Mucosa of rectum (tissue), 2 donors: ENCODE measurements at regions not wholly inside any gene's neighbourhood (a gene's known extent, or its start where the extent isn't known, plus 50 kb on each side); places are given as distances from the start of the nearest gene placed in this dataset.
"Not testable (repeated sequence)": the region's sequence is repeated elsewhere in the genome, so short reads cannot be mapped to it uniquely, and the experiment has no call there.

Experiments
- H3K27ac ChIP-seq, 2 donors: one replicate each; pipeline ENCODE4 v1.7.0; 2013; ENCODE audit warnings: inconsistent platforms in 2 of 2, low read depth in 2 of 2, low read length in 2 of 2
- H3K27me3 ChIP-seq, 2 donors: one replicate each; pipeline ENCODE4 v1.7.0; 2013; ENCODE audit warnings: low read length in 2 of 2; ENCODE audit not compliant: control insufficient read depth in 2 of 2, insufficient read depth in 2 of 2
- H3K36me3 ChIP-seq, 2 donors: one replicate each; pipeline ENCODE4 v1.7.0; 2013; ENCODE audit warnings: low read length in 2 of 2; ENCODE audit not compliant: control insufficient read depth in 2 of 2, insufficient read depth in 2 of 2
- H3K4me1 ChIP-seq, 2 donors: one replicate each; pipeline ENCODE4 v1.7.0; 2013; ENCODE audit warnings: low read length in 2 of 2, mild to moderate bottlenecking in 1 of 2; ENCODE audit not compliant: control insufficient read depth in 2 of 2, insufficient read depth in 2 of 2
- H3K4me3 ChIP-seq, 2 donors: one replicate each; pipeline ENCODE4 v1.7.0; 2013; ENCODE audit warnings: low read length in 2 of 2
- H3K9ac ChIP-seq, 2 donors: one replicate each; pipeline ENCODE4 v1.7.0; 2013; ENCODE audit warnings: low read length in 2 of 2, low read depth in 1 of 2, mild to moderate bottlenecking in 1 of 2
- H3K9me3 ChIP-seq, 2 donors: one replicate each; pipeline ENCODE4 v1.7.0; 2013; ENCODE audit warnings: low read length in 2 of 2; ENCODE audit not compliant: control insufficient read depth in 2 of 2
- donor health status: healthy.
- donor health status: Normal muscosa, but diverticular disease.

- no peaks in the 10 kb centered on the region for H3K27me3 ChIP-seq
- H3K36me3 ChIP-seq: no peaks in the 10 kb centered on the region
- H3K9me3 ChIP-seq: peaks cover 0 to 2% of the 10 kb centered on the region in 2 donors
Observed at GRCh38 chr6:78799682-78800081, 67.7 kb upstream of the IRAK1BP1 start.

GRCh38 chr6:78806792-78807191, 60.6 kb upstream of the IRAK1BP1 start:
- H3K4me3 ChIP-seq, H3K9ac ChIP-seq, H3K27me3 ChIP-seq, H3K9me3 ChIP-seq, H3K27ac ChIP-seq, H3K36me3 ChIP-seq, H3K4me1 ChIP-seq: not testable (repeated sequence)

More at GRCh38 chr6:78799682-78800081, 67.7 kb upstream of the IRAK1BP1 start:
- Histone ChIP-seq H3K9ac (no peak overlapping the region), H3K4me3 (no peak overlapping the region), H3K4me1 (no peaks in the 10 kb centered on the region), H3K27ac (no peak overlapping the region)

GRCh38 chr6:78807655-78808355, 59.5 kb upstream of the IRAK1BP1 start:
- H3K27ac ChIP-seq, H3K4me1 ChIP-seq, H3K4me3 ChIP-seq, H3K9me3 ChIP-seq, H3K27me3 ChIP-seq, H3K36me3 ChIP-seq, H3K9ac ChIP-seq: not testable (repeated sequence)

GRCh38 chr6:78808356-78808891, 58.9 kb upstream of the IRAK1BP1 start:
- H3K9me3 ChIP-seq: no peaks in the 10 kb centered on the region
- no peak overlapping the region for H3K4me3 ChIP-seq

GRCh38 chr6:78808933-78809332, 58.4 kb upstream of the IRAK1BP1 start:
- no peak overlapping the region for H3K4me3 ChIP-seq
- no peak overlapping the region for H3K27ac ChIP-seq
- no peaks in the 10 kb centered on the region for H3K36me3 ChIP-seq
- H3K9ac ChIP-seq: no peak overlapping the region
- H3K9me3 ChIP-seq: no peaks in the 10 kb centered on the region
- H3K27me3 ChIP-seq: no peaks in the 10 kb centered on the region
- peaks cover 0 to 2% of the 10 kb centered on the region in 2 donors for H3K4me1 ChIP-seq

More at GRCh38 chr6:78808356-78808891, 58.9 kb upstream of the IRAK1BP1 start:
- Histone ChIP-seq H3K4me1 (peaks cover 0 to 2% of the 10 kb centered on the region in 2 donors), H3K27me3 (no peaks in the 10 kb centered on the region), H3K27ac (no peak overlapping the region), H3K9ac (no peak overlapping the region), H3K36me3 (no peaks in the 10 kb centered on the region)

- H3K27ac ChIP-seq: no peak overlapping the region
- peaks cover 0 to 2% of the 10 kb centered on the region in 2 donors for H3K4me1 ChIP-seq
- no peaks in the 10 kb centered on the region for H3K27me3 ChIP-seq
- no peaks in the 10 kb centered on the region for H3K9me3 ChIP-seq
- H3K4me3 ChIP-seq: no peak overlapping the region
- H3K36me3 ChIP-seq: no peaks in the 10 kb centered on the region
- H3K9ac ChIP-seq: no peak overlapping the region
Observed at GRCh38 chr6:78810146-78810545, 57.2 kb upstream of the IRAK1BP1 start.

GRCh38 chr6:78810698-78811097, 56.7 kb upstream of the IRAK1BP1 start:
- Histone ChIP-seq H3K36me3 (no peaks in the 10 kb centered on the region), H3K27ac (no peak overlapping the region), H3K9me3 (no peaks in the 10 kb centered on the region), H3K4me3 (no peak overlapping the region), H3K9ac (no peak overlapping the region), H3K4me1 (peaks cover 0 to 2% of the 10 kb centered on the region in 2 donors), H3K27me3 (no peaks in the 10 kb centered on the region)
